ENCODE measurements at regions not wholly inside any gene's neighbourhood (a gene's known extent, or its start where the extent isn't known, plus 50 kb on each side); places are given as distances from the start of the nearest gene placed in this dataset.

GRCh38 chr3:87044846-87045245 lies 53.9 kb upstream of the VGLL3 start:
- no peak for TF ChIP-seq STAT1 (IDR thresholded peaks at IDR 0.05; ENCODE audit: unreplicated experiment)
- TF ChIP-seq, protein P1, sequence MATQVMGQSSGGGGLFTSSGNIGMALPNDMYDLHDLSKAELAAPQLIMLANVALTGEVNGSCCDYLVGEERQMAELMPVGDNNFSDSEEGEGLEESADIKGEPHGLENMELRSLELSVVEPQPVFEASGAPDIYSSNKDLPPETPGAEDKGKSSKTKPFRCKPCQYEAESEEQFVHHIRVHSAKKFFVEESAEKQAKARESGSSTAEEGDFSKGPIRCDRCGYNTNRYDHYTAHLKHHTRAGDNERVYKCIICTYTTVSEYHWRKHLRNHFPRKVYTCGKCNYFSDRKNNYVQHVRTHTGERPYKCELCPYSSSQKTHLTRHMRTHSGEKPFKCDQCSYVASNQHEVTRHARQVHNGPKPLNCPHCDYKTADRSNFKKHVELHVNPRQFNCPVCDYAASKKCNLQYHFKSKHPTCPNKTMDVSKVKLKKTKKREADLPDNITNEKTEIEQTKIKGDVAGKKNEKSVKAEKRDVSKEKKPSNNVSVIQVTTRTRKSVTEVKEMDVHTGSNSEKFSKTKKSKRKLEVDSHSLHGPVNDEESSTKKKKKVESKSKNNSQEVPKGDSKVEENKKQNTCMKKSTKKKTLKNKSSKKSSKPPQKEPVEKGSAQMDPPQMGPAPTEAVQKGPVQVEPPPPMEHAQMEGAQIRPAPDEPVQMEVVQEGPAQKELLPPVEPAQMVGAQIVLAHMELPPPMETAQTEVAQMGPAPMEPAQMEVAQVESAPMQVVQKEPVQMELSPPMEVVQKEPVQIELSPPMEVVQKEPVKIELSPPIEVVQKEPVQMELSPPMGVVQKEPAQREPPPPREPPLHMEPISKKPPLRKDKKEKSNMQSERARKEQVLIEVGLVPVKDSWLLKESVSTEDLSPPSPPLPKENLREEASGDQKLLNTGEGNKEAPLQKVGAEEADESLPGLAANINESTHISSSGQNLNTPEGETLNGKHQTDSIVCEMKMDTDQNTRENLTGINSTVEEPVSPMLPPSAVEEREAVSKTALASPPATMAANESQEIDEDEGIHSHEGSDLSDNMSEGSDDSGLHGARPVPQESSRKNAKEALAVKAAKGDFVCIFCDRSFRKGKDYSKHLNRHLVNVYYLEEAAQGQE (IDR thresholded peaks at IDR 0.05; ENCODE audit: unreplicated experiment): no peak
- no peak for TF ChIP-seq ZNF331 (CRISPR knock-in tag; IDR thresholded peaks at IDR 0.05; ENCODE audit: low read depth)
- TF ChIP-seq, protein P2, sequence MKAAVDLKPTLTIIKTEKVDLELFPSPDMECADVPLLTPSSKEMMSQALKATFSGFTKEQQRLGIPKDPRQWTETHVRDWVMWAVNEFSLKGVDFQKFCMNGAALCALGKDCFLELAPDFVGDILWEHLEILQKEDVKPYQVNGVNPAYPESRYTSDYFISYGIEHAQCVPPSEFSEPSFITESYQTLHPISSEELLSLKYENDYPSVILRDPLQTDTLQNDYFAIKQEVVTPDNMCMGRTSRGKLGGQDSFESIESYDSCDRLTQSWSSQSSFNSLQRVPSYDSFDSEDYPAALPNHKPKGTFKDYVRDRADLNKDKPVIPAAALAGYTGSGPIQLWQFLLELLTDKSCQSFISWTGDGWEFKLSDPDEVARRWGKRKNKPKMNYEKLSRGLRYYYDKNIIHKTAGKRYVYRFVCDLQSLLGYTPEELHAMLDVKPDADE (IDR thresholded peaks at IDR 0.05): no peak
- TF ChIP-seq CREB1 (CRISPR knock-in tag; IDR thresholded peaks at IDR 0.05; ENCODE audit: low read depth): no peak
- TF ChIP-seq ZNF462 (CRISPR knock-in tag; IDR thresholded peaks at IDR 0.05): no peak
- TF ChIP-seq NANOG (IDR thresholded peaks at IDR 0.05; ENCODE audit: borderline replicate concordance): no peak
- no peak for TF ChIP-seq ZNF114 (CRISPR knock-in tag; IDR thresholded peaks at IDR 0.05)
- no peak for TF ChIP-seq CTCF (conservative IDR thresholded peaks at IDR 0.05; ENCODE audit: low read depth in 2 of 2)
- TF ChIP-seq JUNB (IDR thresholded peaks at IDR 0.05; ENCODE audit: unreplicated experiment): no peak
- no peak for TF ChIP-seq EZH2phosphoT487 (IDR thresholded peaks at IDR 0.05; ENCODE audit: unreplicated experiment)
- no peak for TF ChIP-seq POLR2AphosphoS5 (IDR thresholded peaks at IDR 0.05; ENCODE audit: low read depth)
- TF ChIP-seq EZH2 (IDR thresholded peaks at IDR 0.05; ENCODE audit: low read depth, unreplicated experiment): no peak
- Mint-ChIP-seq H3K27ac (no peak overlapping the region), H3K4me1 (no peaks in the 10 kb centered on the region), H3K9me3 (no peaks in the 10 kb centered on the region), H3K27me3 (ENCODE audit: insufficient read depth, low read depth, poor library complexity) (peaks cover 1% of the 10 kb centered on the region), H3K4me3 (no peak overlapping the region), H3K36me3 (ENCODE audit: low read depth) (no peaks in the 10 kb centered on the region)
- Histone ChIP-seq H3K27ac (ENCODE audit: low read depth) (no peak overlapping the region), H3K9me2 (ENCODE audit: insufficient read depth) (no peaks in the 10 kb centered on the region), H3K4me1 (ENCODE audit: insufficient read depth) (no peaks in the 10 kb centered on the region), H3K27me3 (ENCODE audit: insufficient read depth) (no peaks in the 10 kb centered on the region), H4K20me1 (replicated peaks; ENCODE audit: insufficient read depth) (no peaks in the 10 kb centered on the region), H3K79me2 (replicated peaks; ENCODE audit: insufficient read depth) (no peaks in the 10 kb centered on the region), H3K4me2 (no peak overlapping the region), H2AFZ (no peak overlapping the region), H3K4me3 (no peak overlapping the region), H3F3A (replicated peaks; ENCODE audit: low read depth) (no peaks in the 10 kb centered on the region), H3K36me3 (ENCODE audit: insufficient read depth) (no peaks in the 10 kb centered on the region)
- ATAC-seq (no peak), DNase-seq (ENCODE audit: low spot score) (no peak)
